ENCODE measurements at regions not wholly inside any gene's neighbourhood (a gene's known extent, or its start where the extent isn't known, plus 50 kb on each side); places are given as distances from the start of the nearest gene placed in this dataset.

- TF ChIP-seq CTCF (IDR thresholded peaks at IDR 0.05; ENCODE audit: low read depth, low read length): no peak
- no peak for TF ChIP-seq MYC (IDR thresholded peaks at IDR 0.05; ENCODE audit: low read depth, low read length)
- TF ChIP-seq POLR2A (IDR thresholded peaks at IDR 0.05; ENCODE audit: extremely low read depth, insufficient read length): no peak
- TF ChIP-seq MAX (IDR thresholded peaks at IDR 0.05; ENCODE audit: low read depth, low read length): no peak
- DNase-seq (ENCODE audit: low read depth): no peak
- no peak overlapping the region for H3K4me3 ChIP-seq (ENCODE audit: low read depth, low read length)
Measured at GRCh38 chr10:60518745-60519144, 129.1 kb upstream of the ANK3 start.

GRCh38 chr10:60517805-60518204, 128.1 kb upstream of the ANK3 start:
- TF ChIP-seq MAX (IDR thresholded peaks at IDR 0.05; ENCODE audit: low read depth, low read length) (no peak), MYC (IDR thresholded peaks at IDR 0.05; ENCODE audit: low read depth, low read length) (no peak), POLR2A (IDR thresholded peaks at IDR 0.05; ENCODE audit: extremely low read depth, insufficient read length) (no peak), CTCF (IDR thresholded peaks at IDR 0.05; ENCODE audit: low read depth, low read length) (no peak)
- H3K4me3 ChIP-seq (ENCODE audit: low read depth, low read length): no peak overlapping the region
- DNase-seq (ENCODE audit: low read depth): no peak

- DNase-seq (ENCODE audit: low read depth): peak; percentile 14
- TF ChIP-seq MAX (IDR thresholded peaks at IDR 0.05; ENCODE audit: low read depth, low read length): no peak
- no peak for TF ChIP-seq CTCF (IDR thresholded peaks at IDR 0.05; ENCODE audit: low read depth, low read length)
- no peak for TF ChIP-seq MYC (IDR thresholded peaks at IDR 0.05; ENCODE audit: low read depth, low read length)
- no peak overlapping the region for H3K4me3 ChIP-seq (ENCODE audit: low read depth, low read length)
Measured at GRCh38 chr10:60513281-60513680, 123.6 kb upstream of the ANK3 start.

GRCh38 chr10:60511477-60512229, 122.0 kb upstream of the ANK3 start:
- no peak for TF ChIP-seq MYC (IDR thresholded peaks at IDR 0.05; ENCODE audit: low read depth, low read length)
- no peak for DNase-seq (ENCODE audit: low read depth)
- H3K4me3 ChIP-seq (ENCODE audit: low read depth, low read length): no peak overlapping the region

- H3K4me3 ChIP-seq (ENCODE audit: low read depth, low read length): no peak overlapping the region
- DNase-seq (ENCODE audit: low read depth): no peak
- TF ChIP-seq CTCF (IDR thresholded peaks at IDR 0.05; ENCODE audit: low read depth, low read length): no peak
- TF ChIP-seq POLR2A (IDR thresholded peaks at IDR 0.05; ENCODE audit: extremely low read depth, insufficient read length): no peak
- no peak for TF ChIP-seq MAX (IDR thresholded peaks at IDR 0.05; ENCODE audit: low read depth, low read length)
- no peak for TF ChIP-seq MYC (IDR thresholded peaks at IDR 0.05; ENCODE audit: low read depth, low read length)
Measured at GRCh38 chr10:60508831-60509230, 119.2 kb upstream of the ANK3 start.

GRCh38 chr10:60508037-60508436, 118.4 kb upstream of the ANK3 start:
- H3K4me3 ChIP-seq (ENCODE audit: low read depth, low read length): no peak overlapping the region
- TF ChIP-seq CTCF (IDR thresholded peaks at IDR 0.05; ENCODE audit: low read depth, low read length): no peak
- no peak for TF ChIP-seq POLR2A (IDR thresholded peaks at IDR 0.05; ENCODE audit: extremely low read depth, insufficient read length)
- no peak for TF ChIP-seq MYC (IDR thresholded peaks at IDR 0.05; ENCODE audit: low read depth, low read length)
- no peak for TF ChIP-seq MAX (IDR thresholded peaks at IDR 0.05; ENCODE audit: low read depth, low read length)
- DNase-seq (ENCODE audit: low read depth): no peak

Measured in NB4 (cell line).